ENCODE measurements at regions not wholly inside any gene's neighbourhood (a gene's known extent, or its start where the extent isn't known, plus 50 kb on each side); places are given as distances from the start of the nearest gene placed in this dataset.

GRCh38 chr5:164540174-164540573 lies 1034.8 kb downstream of the MAT2B start:
- H3K14ac ChIP-seq (ENCODE audit: low read length in 2 of 2) = no peak overlapping the region
- no peaks in the 10 kb centered on the region for H3K36me3 ChIP-seq (ENCODE audit: control insufficient read depth in 1 of 2, insufficient read depth in 2 of 2, low read depth in 1 of 2, low read length in 2 of 2)
- no peaks in the 10 kb centered on the region for H3K9me3 ChIP-seq (ENCODE audit: control insufficient read depth, low read length)
- H4K8ac ChIP-seq (ENCODE audit: low read length) = no peak overlapping the region
- H3K4me1 ChIP-seq (ENCODE audit: control insufficient read depth, insufficient read depth, low read depth, low read length) = no peaks in the 10 kb centered on the region
- H3K9ac ChIP-seq (ENCODE audit: low read length) = no peak overlapping the region
- no peak overlapping the region for H2BK15ac ChIP-seq (ENCODE audit: low read depth, poor library complexity, severe bottlenecking)
- H2BK5ac ChIP-seq (ENCODE audit: low read depth, low read length, poor library complexity, severe bottlenecking) = no peak overlapping the region
- WGBS = no CpG with 5 or more reads among the region's 2 CpGs
- H3K4me2 ChIP-seq (ENCODE audit: low read length, poor library complexity, severe bottlenecking) = no peak overlapping the region
- H3K18ac ChIP-seq (ENCODE audit: low read depth in 1 of 2, low read length in 2 of 2) = no peak overlapping the region
- H3K4me3 ChIP-seq (ENCODE audit: insufficient read depth in 1 of 2, low read depth in 1 of 2, low read length in 2 of 2) = no peak overlapping the region
- H3K23ac ChIP-seq (ENCODE audit: low read length in 2 of 2) = no peak overlapping the region
- H3K27ac ChIP-seq (ENCODE audit: low read length, poor library complexity, severe bottlenecking) = no peak overlapping the region
- DNase-seq = no peak
- H2BK120ac ChIP-seq (ENCODE audit: low read depth, low read length) = no peak overlapping the region
- H2AFZ ChIP-seq (ENCODE audit: low read depth, low read length) = no peak overlapping the region
- H2AK5ac ChIP-seq (ENCODE audit: low read length, severe bottlenecking) = no peak overlapping the region
- H3K79me1 ChIP-seq (replicated peaks; ENCODE audit: low read length, poor library complexity, severe bottlenecking) = no peaks in the 10 kb centered on the region
- H3K27me3 ChIP-seq (ENCODE audit: control insufficient read depth in 1 of 2, insufficient read depth in 1 of 2, low read length in 2 of 2) = no peaks in the 10 kb centered on the region
- no peak overlapping the region for H4K91ac ChIP-seq (ENCODE audit: low read length)
- no peak overlapping the region for H2BK12ac ChIP-seq (ENCODE audit: low read length in 2 of 2)
- H3K4ac ChIP-seq (ENCODE audit: low read depth in 1 of 2, low read length in 2 of 2) = no peak overlapping the region

- 92% methylated on average over 4 of the region's 6 CpGs for WGBS
- no peak for DNase-seq
- Histone ChIP-seq H4K91ac (ENCODE audit: low read length) (no peak overlapping the region), H2AK5ac (ENCODE audit: low read length, severe bottlenecking) (no peak overlapping the region), H3K4me1 (ENCODE audit: control insufficient read depth, insufficient read depth, low read depth, low read length) (no peaks in the 10 kb centered on the region), H3K9me3 (ENCODE audit: control insufficient read depth, low read length) (no peaks in the 10 kb centered on the region), H3K23ac (ENCODE audit: low read length in 2 of 2) (no peak overlapping the region), H3K18ac (ENCODE audit: low read depth in 1 of 2, low read length in 2 of 2) (no peak overlapping the region), H3K4ac (ENCODE audit: low read depth in 1 of 2, low read length in 2 of 2) (no peak overlapping the region), H2AFZ (ENCODE audit: low read depth, low read length) (no peak overlapping the region), H3K79me1 (replicated peaks; ENCODE audit: low read length, poor library complexity, severe bottlenecking) (no peaks in the 10 kb centered on the region), H2BK120ac (ENCODE audit: low read depth, low read length) (no peak overlapping the region), H3K14ac (ENCODE audit: low read length in 2 of 2) (no peak overlapping the region), H3K36me3 (ENCODE audit: control insufficient read depth in 1 of 2, insufficient read depth in 2 of 2, low read depth in 1 of 2, low read length in 2 of 2) (no peaks in the 10 kb centered on the region), H3K4me3 (ENCODE audit: insufficient read depth in 1 of 2, low read depth in 1 of 2, low read length in 2 of 2) (no peak overlapping the region), H3K4me2 (ENCODE audit: low read length, poor library complexity, severe bottlenecking) (no peak overlapping the region), H3K27me3 (ENCODE audit: control insufficient read depth in 1 of 2, insufficient read depth in 1 of 2, low read length in 2 of 2) (no peaks in the 10 kb centered on the region), H2BK15ac (ENCODE audit: low read depth, poor library complexity, severe bottlenecking) (no peak overlapping the region), H4K8ac (ENCODE audit: low read length) (no peak overlapping the region), H2BK12ac (ENCODE audit: low read length in 2 of 2) (no peak overlapping the region), H3K27ac (ENCODE audit: low read length, poor library complexity, severe bottlenecking) (no peak overlapping the region), H2BK5ac (ENCODE audit: low read depth, low read length, poor library complexity, severe bottlenecking) (no peak overlapping the region), H3K9ac (ENCODE audit: low read length) (no peak overlapping the region)
Measured at GRCh38 chr5:164545507-164545906, 1040.1 kb downstream of the MAT2B start.

DNA sequence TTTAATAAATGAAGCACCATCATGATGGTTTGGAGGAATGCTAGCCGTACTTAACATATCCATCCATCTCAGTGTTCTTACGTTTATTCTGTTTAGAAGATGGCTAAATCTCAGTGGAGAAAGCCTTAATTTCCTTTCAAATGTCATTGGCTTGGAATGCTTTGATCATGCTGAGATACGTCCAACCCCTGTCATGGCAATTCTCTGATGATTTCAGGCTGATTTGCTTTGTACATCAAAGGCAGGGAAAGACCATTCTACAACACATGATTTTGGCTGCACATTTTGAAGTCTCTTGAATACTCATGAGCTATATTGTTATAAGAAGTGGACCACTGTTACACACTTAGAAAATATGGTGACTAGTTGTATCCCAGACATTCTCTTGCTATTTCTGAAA lies 1048.4 kb downstream of the MAT2B start:
- no peaks in the 10 kb centered on the region for H3K79me1 ChIP-seq (replicated peaks; ENCODE audit: low read length, poor library complexity, severe bottlenecking)
- H2BK120ac ChIP-seq (ENCODE audit: low read depth, low read length) = no peak overlapping the region
- H3K27ac ChIP-seq (ENCODE audit: low read length, poor library complexity, severe bottlenecking) = no peak overlapping the region
- no peak overlapping the region for H3K4me2 ChIP-seq (ENCODE audit: low read length, poor library complexity, severe bottlenecking)
- no peak overlapping the region for H3K4ac ChIP-seq (ENCODE audit: low read depth in 1 of 2, low read length in 2 of 2)
- H4K91ac ChIP-seq (ENCODE audit: low read length) = no peak overlapping the region
- H3K9ac ChIP-seq (ENCODE audit: low read length) = no peak overlapping the region
- H2AFZ ChIP-seq (ENCODE audit: low read depth, low read length) = no peak overlapping the region
- no peaks in the 10 kb centered on the region for H3K4me1 ChIP-seq (ENCODE audit: control insufficient read depth, insufficient read depth, low read depth, low read length)
- H3K23ac ChIP-seq (ENCODE audit: low read length in 2 of 2) = no peak overlapping the region
- no peak overlapping the region for H2BK12ac ChIP-seq (ENCODE audit: low read length in 2 of 2)
- no peak overlapping the region for H2BK15ac ChIP-seq (ENCODE audit: low read depth, poor library complexity, severe bottlenecking)
- no peaks in the 10 kb centered on the region for H3K27me3 ChIP-seq (ENCODE audit: control insufficient read depth in 1 of 2, insufficient read depth in 1 of 2, low read length in 2 of 2)
- 72% methylated on average over 2 of the region's 3 CpGs for WGBS
- no peak overlapping the region for H4K8ac ChIP-seq (ENCODE audit: low read length)
- H2BK5ac ChIP-seq (ENCODE audit: low read depth, low read length, poor library complexity, severe bottlenecking) = no peak overlapping the region
- H3K9me3 ChIP-seq (ENCODE audit: control insufficient read depth, low read length) = no peaks in the 10 kb centered on the region
- H3K36me3 ChIP-seq (ENCODE audit: control insufficient read depth in 1 of 2, insufficient read depth in 2 of 2, low read depth in 1 of 2, low read length in 2 of 2) = no peaks in the 10 kb centered on the region
- no peak overlapping the region for H3K4me3 ChIP-seq (ENCODE audit: insufficient read depth in 1 of 2, low read depth in 1 of 2, low read length in 2 of 2)
- H2AK5ac ChIP-seq (ENCODE audit: low read length, severe bottlenecking) = no peak overlapping the region
- no peak for DNase-seq
- H3K14ac ChIP-seq (ENCODE audit: low read length in 2 of 2) = no peak overlapping the region
- H3K18ac ChIP-seq (ENCODE audit: low read depth in 1 of 2, low read length in 2 of 2) = no peak overlapping the region

DNA sequence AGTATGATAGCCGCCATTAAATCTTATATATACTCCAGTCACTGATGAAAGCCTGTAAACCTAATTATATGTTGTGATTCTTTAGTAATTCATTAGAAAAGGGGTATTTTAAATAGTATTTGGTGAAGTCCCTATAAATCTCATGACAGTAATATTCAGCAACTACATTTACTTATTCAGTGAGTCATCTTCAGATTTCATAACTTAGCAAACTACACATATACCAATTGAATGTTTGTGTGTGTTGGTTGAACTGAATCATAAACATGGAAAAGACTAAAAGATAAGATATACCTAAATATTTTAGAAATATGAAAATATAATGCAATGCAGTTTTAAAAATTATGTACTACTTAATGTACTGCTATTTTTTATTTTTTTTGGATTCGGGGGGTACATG lies 1050.4 kb downstream of the MAT2B start:
- no CpG with 5 or more reads among the region's 2 CpGs for WGBS
- no peaks in the 10 kb centered on the region for H3K9me3 ChIP-seq (ENCODE audit: control insufficient read depth, low read length)
- DNase-seq = peak; percentile 7
- no peak overlapping the region for H3K14ac ChIP-seq (ENCODE audit: low read length in 2 of 2)
- no peaks in the 10 kb centered on the region for H3K79me1 ChIP-seq (replicated peaks; ENCODE audit: low read length, poor library complexity, severe bottlenecking)
- no peak overlapping the region for H2AK5ac ChIP-seq (ENCODE audit: low read length, severe bottlenecking)
- H2BK120ac ChIP-seq (ENCODE audit: low read depth, low read length) = no peak overlapping the region
- no peak overlapping the region for H3K9ac ChIP-seq (ENCODE audit: low read length)
- no peak overlapping the region for H3K23ac ChIP-seq (ENCODE audit: low read length in 2 of 2)
- no peaks in the 10 kb centered on the region for H3K36me3 ChIP-seq (ENCODE audit: control insufficient read depth in 1 of 2, insufficient read depth in 2 of 2, low read depth in 1 of 2, low read length in 2 of 2)
- no peak overlapping the region for H3K27ac ChIP-seq (ENCODE audit: low read length, poor library complexity, severe bottlenecking)
- H2BK5ac ChIP-seq (ENCODE audit: low read depth, low read length, poor library complexity, severe bottlenecking) = no peak overlapping the region
- no peaks in the 10 kb centered on the region for H3K27me3 ChIP-seq (ENCODE audit: control insufficient read depth in 1 of 2, insufficient read depth in 1 of 2, low read length in 2 of 2)
- no peak overlapping the region for H2AFZ ChIP-seq (ENCODE audit: low read depth, low read length)
- no peak overlapping the region for H3K4ac ChIP-seq (ENCODE audit: low read depth in 1 of 2, low read length in 2 of 2)
- no peak overlapping the region for H4K91ac ChIP-seq (ENCODE audit: low read length)
- H3K4me1 ChIP-seq (ENCODE audit: control insufficient read depth, insufficient read depth, low read depth, low read length) = no peaks in the 10 kb centered on the region
- H2BK15ac ChIP-seq (ENCODE audit: low read depth, poor library complexity, severe bottlenecking) = no peak overlapping the region
- no peak overlapping the region for H2BK12ac ChIP-seq (ENCODE audit: low read length in 2 of 2)
- H3K18ac ChIP-seq (ENCODE audit: low read depth in 1 of 2, low read length in 2 of 2) = no peak overlapping the region
- no peak overlapping the region for H3K4me3 ChIP-seq (ENCODE audit: insufficient read depth in 1 of 2, low read depth in 1 of 2, low read length in 2 of 2)
- H4K8ac ChIP-seq (ENCODE audit: low read length) = no peak overlapping the region
- no peak overlapping the region for H3K4me2 ChIP-seq (ENCODE audit: low read length, poor library complexity, severe bottlenecking)
